PC-3 (cell line): ENCODE measurements at regions not wholly inside any gene's neighbourhood (a gene's known extent, or its start where the extent isn't known, plus 50 kb on each side); places are given as distances from the start of the nearest gene placed in this dataset.

Experiments used
- ATAC-seq: fragments of 200-7000 bp; cut with Tn5 transposase; 2 replicates; pipeline ENCODE4 v1.9.1; 2020; ENCODE audit warnings: mild to moderate bottlenecking, moderate library complexity
- BruUV-seq: library from RNA; stranded (reverse); fragments of 400-500 nt; replicated peaks from 2 replicates; lab custom pipeline; 2021; lab: Mats Ljungman, UMichigan
- CTCF ChIA-PET: fragments of 300-600 bp; sonication (Branson Sonifier 250); formaldehyde crosslinking; loops from one replicate; lab custom pipeline; 2022; ENCODE audit warnings: antibody characterized with exemption; lab: Charles Lee
- POLR2A ChIA-PET: fragments of 300-600 bp; sonication (Branson Sonifier 250); formaldehyde crosslinking; loops from one replicate; lab custom pipeline; 2022; ENCODE audit warnings: antibody characterized with exemption; ENCODE audit not compliant: unreplicated experiment; lab: Charles Lee
- DNase-seq: peaks from one replicate; pipeline ENCODE4 v3.0.0-alpha.2; 2015
- H2AFZ ChIP-seq: fragments of 300-600 bp; sonication (generic); 2 replicates; pipeline ENCODE4 v1.6.0; 2016; ENCODE audit warnings: antibody characterized with exemption, low read length
- H3F3A ChIP-seq: fragments of 300-600 bp; sonication (generic); one replicate; pipeline ENCODE4 v1.6.0; 2017; ENCODE audit warnings: antibody characterized with exemption, low read length, control low read depth, mild to moderate bottlenecking; ENCODE audit not compliant: unreplicated experiment
- H3K27ac ChIP-seq: fragments of 300-600 bp; sonication (generic); 2 replicates; pipeline ENCODE4 v1.5.1; 2016; ENCODE audit warnings: mild to moderate bottlenecking, low read length
- H3K27me3 ChIP-seq: fragments of 300-600 bp; sonication (generic); 2 replicates; pipeline ENCODE4 v1.6.1; 2016; ENCODE audit warnings: low read length, mixed read lengths
- H3K36me3 ChIP-seq: fragments of 300-600 bp; sonication (generic); 2 replicates; pipeline ENCODE4 v1.6.1; 2016; ENCODE audit warnings: low read depth, mixed run types, low read length, mixed read lengths
- H3K4me1 ChIP-seq: fragments of 300-600 bp; sonication (generic); 2 replicates; pipeline ENCODE4 v1.5.1; 2016; ENCODE audit warnings: low read length; ENCODE audit not compliant: insufficient read depth
- H3K4me2 ChIP-seq: fragments of 300-600 bp; sonication (generic); 2 replicates; pipeline ENCODE4 v1.6.0; 2016; ENCODE audit warnings: low read length
- H3K4me3 ChIP-seq: fragments of 300-600 bp; sonication (generic); 2 replicates; pipeline ENCODE4 v1.5.1; 2016; ENCODE audit warnings: mild to moderate bottlenecking, low read length, mixed read lengths
- H3K79me2 ChIP-seq: fragments of 300-600 bp; sonication (generic); 2 replicates; pipeline ENCODE4 v1.6.1; 2017; ENCODE audit warnings: low read length, mixed read lengths
- H3K9ac ChIP-seq: fragments of 300-600 bp; sonication (generic); 2 replicates; pipeline ENCODE4 v1.6.0; 2016; ENCODE audit warnings: mild to moderate bottlenecking, low read length
- H3K9me2 ChIP-seq: fragments of 300-600 bp; sonication (generic); replicated peaks from 2 replicates; pipeline ENCODE4 v1.6.1; 2016; ENCODE audit warnings: mixed run types, low read length, mixed read lengths
- H3K9me3 ChIP-seq: fragments of 300-600 bp; sonication (generic); 2 replicates; pipeline ENCODE4 v1.6.1; 2016; ENCODE audit warnings: low read length, mixed read lengths
- H4K20me1 ChIP-seq: fragments of 300-600 bp; sonication (generic); 2 replicates; pipeline ENCODE4 v1.6.1; 2016; ENCODE audit warnings: low read length, mixed read lengths
- CTCF ChIP-seq: fragments of 300-600 bp; sonication (generic); conservative IDR thresholded peaks from 2 replicates; pipeline ENCODE4 v1.5.1; 2017; ENCODE audit warnings: antibody characterized with exemption, low read depth, mild to moderate bottlenecking, low read length
- EZH2 ChIP-seq: fragments of 300-600 bp; sonication (generic); IDR thresholded peaks from one replicate; pipeline ENCODE4 v1.6.1; 2017; ENCODE audit warnings: antibody characterized with exemption, mild to moderate bottlenecking, low read length; ENCODE audit not compliant: unreplicated experiment
- EZH2phosphoT487 ChIP-seq: fragments of 300-600 bp; sonication (generic); IDR thresholded peaks from 2 replicates; pipeline ENCODE4 v1.6.1; 2018; ENCODE audit warnings: mild to moderate bottlenecking, antibody characterized with exemption, low read length, borderline replicate concordance
- intact Hi-C: fragments of 100-400 bp; cut with micrococcal nuclease; formaldehyde crosslinking; loops from 2 replicates; pipeline ENCODE4 v1.9.0; 2023

- H3K27me3 ChIP-seq = no peaks in the 10 kb centered on the region
- ChIA-PET POLR2A (no interaction called here), CTCF (no interaction called here)
- ATAC-seq = peak; percentile 98
- H3K9ac ChIP-seq = no peak overlapping the region
- no peaks in the 10 kb centered on the region for H4K20me1 ChIP-seq
- H2AFZ ChIP-seq = no peak overlapping the region
- H3K36me3 ChIP-seq = no peaks in the 10 kb centered on the region
- no peak overlapping the region for H3K4me3 ChIP-seq
- TF ChIP-seq EZH2 = no peak
- no peak for TF ChIP-seq CTCF
- TF ChIP-seq EZH2phosphoT487 = no peak
- H3K9me3 ChIP-seq = no peaks in the 10 kb centered on the region
- no TSS peak for BruUV-seq
- no peaks in the 10 kb centered on the region for H3K9me2 ChIP-seq
- H3K27ac ChIP-seq = no peak overlapping the region
- no peaks in the 10 kb centered on the region for H3K79me2 ChIP-seq
- peak overlapping the region; percentile 24; the same call in 1 of the 2 replicates for H3K4me2 ChIP-seq
- peak; percentile 55 for DNase-seq
- no peaks in the 10 kb centered on the region for H3F3A ChIP-seq
- H3K4me1 ChIP-seq = no peaks in the 10 kb centered on the region; the same call in 1 of the 2 replicates
- intact Hi-C loops = no loop called here
Observed at GRCh38 chr13:86684402-86684801, 885.2 kb upstream of the SLITRK6 start.

GRCh38 chr13:86689911-86690310 is 890.7 kb upstream of the SLITRK6 start:
- Histone ChIP-seq H3F3A (no peaks in the 10 kb centered on the region), H4K20me1 (no peaks in the 10 kb centered on the region), H2AFZ (no peak overlapping the region), H3K9me2 (no peaks in the 10 kb centered on the region), H3K9me3 (no peaks in the 10 kb centered on the region), H3K27ac (no peak overlapping the region), H3K27me3 (no peaks in the 10 kb centered on the region), H3K9ac (no peak overlapping the region), H3K79me2 (no peaks in the 10 kb centered on the region), H3K36me3 (no peaks in the 10 kb centered on the region), H3K4me1 (no peaks in the 10 kb centered on the region), H3K4me2 (no peak overlapping the region), H3K4me3 (no peak overlapping the region)
- DNase-seq = no peak
- intact Hi-C loops = no loop called here
- BruUV-seq = no TSS peak
- ATAC-seq = no peak
- ChIA-PET CTCF (no interaction called here), POLR2A (no interaction called here)
- TF ChIP-seq EZH2 = no peak
- no peak for TF ChIP-seq CTCF
- TF ChIP-seq EZH2phosphoT487 = no peak

- no peak for TF ChIP-seq EZH2phosphoT487
- TF ChIP-seq EZH2 = no peak
- no peak for TF ChIP-seq CTCF
- H3K36me3 ChIP-seq = no peaks in the 10 kb centered on the region
- POLR2A ChIA-PET = no interaction called here
- H3K4me2 ChIP-seq = no peak overlapping the region
- no peak overlapping the region for H3K27ac ChIP-seq
- no peaks in the 10 kb centered on the region for H4K20me1 ChIP-seq
- ATAC-seq = no peak
- H3K4me1 ChIP-seq = no peaks in the 10 kb centered on the region
- H3K27me3 ChIP-seq = no peaks in the 10 kb centered on the region
- no peaks in the 10 kb centered on the region for H3K9me2 ChIP-seq
- H2AFZ ChIP-seq = no peak overlapping the region
- H3K9me3 ChIP-seq = no peaks in the 10 kb centered on the region
- DNase-seq = no peak
- H3K4me3 ChIP-seq = no peak overlapping the region
- no peaks in the 10 kb centered on the region for H3K79me2 ChIP-seq
- no peak overlapping the region for H3K9ac ChIP-seq
- CTCF ChIA-PET = no interaction called here
- intact Hi-C loops = no loop called here
- BruUV-seq = no TSS peak
- no peaks in the 10 kb centered on the region for H3F3A ChIP-seq
Observed at GRCh38 chr13:86692291-86692690, 893.1 kb upstream of the SLITRK6 start.
